SU-DHL-6 (cell line): ENCODE measurements at regions not wholly inside any gene's neighbourhood (a gene's known extent, or its start where the extent isn't known, plus 50 kb on each side); places are given as distances from the start of the nearest gene placed in this dataset.

Experiments
- CTCF ChIP-seq: fragments of 200-600 bp; sonication (generic); IDR thresholded peaks from one replicate; pipeline ENCODE4 v1.5.1; 2017; ENCODE audit warnings: antibody characterized with exemption, mild to moderate bottlenecking, low read length, moderate library complexity; ENCODE audit not compliant: insufficient read depth, poor library complexity, severe bottlenecking
- EZH2phosphoT487 ChIP-seq: fragments of 200-600 bp; sonication (generic), shearing (Covaris generic); conservative IDR thresholded peaks from 2 replicates; pipeline ENCODE4 v1.6.1; 2018; ENCODE audit warnings: mild to moderate bottlenecking, antibody characterized with exemption, low read length, moderate library complexity, mixed read lengths

- TF ChIP-seq CTCF = no peak
- no peak for TF ChIP-seq EZH2phosphoT487
Measured at GRCh38 chr16:85391175-85391707, 221.9 kb upstream of the GSE1 start.
